ENCODE measurements at regions not wholly inside any gene's neighbourhood (a gene's known extent, or its start where the extent isn't known, plus 50 kb on each side); places are given as distances from the start of the nearest gene placed in this dataset.

GRCh38 chr4:32117693-32118092, 1397.5 kb downstream of the PCDH7 start:
- Mint-ChIP-seq H3K4me1 (ENCODE audit: unreplicated experiment) (no peaks in the 10 kb centered on the region), H3K27me3 (ENCODE audit: unreplicated experiment) (no peaks in the 10 kb centered on the region), H3K36me3 (ENCODE audit: low read depth, unreplicated experiment) (no peaks in the 10 kb centered on the region), H3K9me3 (ENCODE audit: unreplicated experiment) (no peaks in the 10 kb centered on the region), H3K4me3 (ENCODE audit: unreplicated experiment) (no peak overlapping the region), H3K27ac (ENCODE audit: unreplicated experiment) (no peak overlapping the region)
- no peak for TF ChIP-seq CTCF (IDR thresholded peaks at IDR 0.05; ENCODE audit: unreplicated experiment)
- no peak for DNase-seq (ENCODE audit: low spot score)

GRCh38 chr4:32119907-32120306, 1399.7 kb downstream of the PCDH7 start:
- H3K36me3 Mint-ChIP-seq (ENCODE audit: low read depth, unreplicated experiment): no peaks in the 10 kb centered on the region
- no peaks in the 10 kb centered on the region for H3K4me1 Mint-ChIP-seq (ENCODE audit: unreplicated experiment)
- H3K4me3 Mint-ChIP-seq (ENCODE audit: unreplicated experiment): no peak overlapping the region
- H3K27ac Mint-ChIP-seq (ENCODE audit: unreplicated experiment): no peak overlapping the region
- no peaks in the 10 kb centered on the region for H3K27me3 Mint-ChIP-seq (ENCODE audit: unreplicated experiment)
- H3K9me3 Mint-ChIP-seq (ENCODE audit: unreplicated experiment): no peaks in the 10 kb centered on the region
- DNase-seq (ENCODE audit: low spot score): no peak
- no peak for TF ChIP-seq CTCF (IDR thresholded peaks at IDR 0.05; ENCODE audit: unreplicated experiment)

GRCh38 chr4:32128549-32128948, 1408.4 kb downstream of the PCDH7 start:
- H3K9me3 Mint-ChIP-seq (ENCODE audit: unreplicated experiment): peaks cover 4% of the 10 kb centered on the region
- TF ChIP-seq CTCF (IDR thresholded peaks at IDR 0.05; ENCODE audit: unreplicated experiment): no peak
- DNase-seq (ENCODE audit: low spot score): no peak
- no peaks in the 10 kb centered on the region for H3K27me3 Mint-ChIP-seq (ENCODE audit: unreplicated experiment)
- no peaks in the 10 kb centered on the region for H3K36me3 Mint-ChIP-seq (ENCODE audit: low read depth, unreplicated experiment)
- H3K4me1 Mint-ChIP-seq (ENCODE audit: unreplicated experiment): peaks cover 2% of the 10 kb centered on the region
- no peak overlapping the region for H3K4me3 Mint-ChIP-seq (ENCODE audit: unreplicated experiment)
- no peak overlapping the region for H3K27ac Mint-ChIP-seq (ENCODE audit: unreplicated experiment)

GRCh38 chr4:32129967-32130366, 1409.8 kb downstream of the PCDH7 start:
- Mint-ChIP-seq H3K4me3 (ENCODE audit: unreplicated experiment) (no peak overlapping the region), H3K27me3 (ENCODE audit: unreplicated experiment) (no peaks in the 10 kb centered on the region), H3K27ac (ENCODE audit: unreplicated experiment) (no peak overlapping the region), H3K9me3 (ENCODE audit: unreplicated experiment) (peaks cover 4% of the 10 kb centered on the region), H3K4me1 (ENCODE audit: unreplicated experiment) (peaks cover 2% of the 10 kb centered on the region), H3K36me3 (ENCODE audit: low read depth, unreplicated experiment) (no peaks in the 10 kb centered on the region)
- no peak for DNase-seq (ENCODE audit: low spot score)
- TF ChIP-seq CTCF (IDR thresholded peaks at IDR 0.05; ENCODE audit: unreplicated experiment): no peak

- H3K9me3 Mint-ChIP-seq (ENCODE audit: unreplicated experiment): peaks cover 4% of the 10 kb centered on the region
- DNase-seq (ENCODE audit: low spot score): no peak
- no peak overlapping the region for H3K4me3 Mint-ChIP-seq (ENCODE audit: unreplicated experiment)
- H3K4me1 Mint-ChIP-seq (ENCODE audit: unreplicated experiment): peaks cover 2% of the 10 kb centered on the region
- H3K27me3 Mint-ChIP-seq (ENCODE audit: unreplicated experiment): no peaks in the 10 kb centered on the region
- H3K27ac Mint-ChIP-seq (ENCODE audit: unreplicated experiment): no peak overlapping the region
- TF ChIP-seq CTCF (IDR thresholded peaks at IDR 0.05; ENCODE audit: unreplicated experiment): no peak
- H3K36me3 Mint-ChIP-seq (ENCODE audit: low read depth, unreplicated experiment): no peaks in the 10 kb centered on the region
These were observed 1413.0 kb downstream of the PCDH7 start for GRCh38 chr4:32133141-32133540.

Measured in endothelial cell (in vitro differentiated cells).